ENCODE measurements at regions not wholly inside any gene's neighbourhood (a gene's known extent, or its start where the extent isn't known, plus 50 kb on each side); places are given as distances from the start of the nearest gene placed in this dataset.

DNA sequence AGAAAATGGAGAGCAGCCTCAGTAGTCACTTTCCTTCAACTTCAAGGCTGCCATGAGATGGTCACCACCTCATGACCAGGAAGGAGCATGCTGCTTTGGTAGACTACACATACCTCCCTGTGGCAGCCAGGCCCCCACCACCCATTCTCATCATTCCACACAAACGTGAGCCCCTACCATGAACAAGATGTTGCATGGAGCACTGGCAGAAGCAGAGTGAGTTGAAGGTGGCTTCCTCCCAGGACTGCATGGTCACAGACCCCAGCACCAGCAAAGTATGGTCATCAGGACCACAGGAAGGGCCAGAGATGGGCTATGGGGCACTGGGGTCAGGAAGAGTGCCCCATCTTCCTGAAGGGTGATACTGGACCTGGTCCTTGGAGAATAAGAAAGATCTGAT lies 65.5 kb upstream of the FOXE1 start:
- Histone ChIP-seq H3K4ac (ENCODE audit: low read depth, low read length) (no peak overlapping the region), H3K14ac (ENCODE audit: insufficient read depth, low read length) (no peak overlapping the region), H3K79me2 (ENCODE audit: insufficient read depth, low read length) (0 out of 2 replicates have a peak, but pooled peaks cover 2% of the 10 kb centered on the region), H3K79me1 (ENCODE audit: insufficient read depth, low read depth, low read length, poor library complexity, severe bottlenecking) (no peaks in the 10 kb centered on the region), H3K9me3 (ENCODE audit: control insufficient read depth, low read depth, low read length) (no peaks in the 10 kb centered on the region), H3K4me1 (ENCODE audit: insufficient read depth, low read length) (no peaks in the 10 kb centered on the region), H2BK12ac (ENCODE audit: insufficient read length, low read depth, low read length) (no peak overlapping the region), H4K20me1 (ENCODE audit: control insufficient read depth, insufficient read depth, insufficient read length) (no peaks in the 10 kb centered on the region), H3K23me2 (ENCODE audit: insufficient read length, low read depth, low read length, poor library complexity, severe bottlenecking) (no peaks in the 10 kb centered on the region), H2BK5ac (ENCODE audit: insufficient read length, low read length) (no peak overlapping the region), H3T11ph (ENCODE audit: low read length) (no peak overlapping the region), H4K91ac (ENCODE audit: insufficient read length, low read depth, low read length) (no peak overlapping the region), H2BK20ac (ENCODE audit: low read depth, low read length, poor library complexity, severe bottlenecking) (no peak overlapping the region), H3K4me2 (ENCODE audit: insufficient read depth, insufficient read length, low read length) (no peak overlapping the region), H3K23ac (ENCODE audit: insufficient read length, low read depth, low read length) (no peak overlapping the region), H2BK120ac (ENCODE audit: low read depth, low read length, poor library complexity, severe bottlenecking) (no peak overlapping the region), H2AFZ (ENCODE audit: low read length) (no peak overlapping the region), H3K27ac (ENCODE audit: insufficient read length, low read depth, low read length) (no peak overlapping the region), H4K5ac (ENCODE audit: insufficient read length, low read depth, low read length) (no peak overlapping the region), H2AK5ac (ENCODE audit: insufficient read length, low read length) (no peak overlapping the region), H4K8ac (replicated peaks; ENCODE audit: insufficient read length, low read depth, low read length) (no peak overlapping the region), H3K56ac (ENCODE audit: insufficient read length, low read depth, low read length) (no peak overlapping the region), H2BK15ac (ENCODE audit: low read depth, low read length) (no peak overlapping the region), H3K9ac (ENCODE audit: extremely low read depth, insufficient read length, low read length) (no peak overlapping the region), H3K27me3 (ENCODE audit: insufficient read depth, low read length) (no peaks in the 10 kb centered on the region), H3K18ac (ENCODE audit: insufficient read length, low read depth, low read length) (no peak overlapping the region)
- no peak overlapping the region for H3K27ac Mint-ChIP-seq
- H3K9me3 Mint-ChIP-seq, result no peaks in the 10 kb centered on the region
- peaks cover 0 to 5% of the 10 kb centered on the region in 2 experiments; a peak in 1 of 4 replicates for H3K4me1 Mint-ChIP-seq
- WGBS (ENCODE audit: extremely low coverage, insufficient read length, low lambda C conversion rate), result no CpG with 5 or more reads among the region's 1 CpG
- DNase-seq, result no peak
- no peaks in the 10 kb centered on the region; a peak in 1 of 7 replicates for H3K36me3 Mint-ChIP-seq (ENCODE audit: insufficient read depth in 1 of 3, low read depth in 3 of 3)
- TF ChIP-seq, protein P1, sequence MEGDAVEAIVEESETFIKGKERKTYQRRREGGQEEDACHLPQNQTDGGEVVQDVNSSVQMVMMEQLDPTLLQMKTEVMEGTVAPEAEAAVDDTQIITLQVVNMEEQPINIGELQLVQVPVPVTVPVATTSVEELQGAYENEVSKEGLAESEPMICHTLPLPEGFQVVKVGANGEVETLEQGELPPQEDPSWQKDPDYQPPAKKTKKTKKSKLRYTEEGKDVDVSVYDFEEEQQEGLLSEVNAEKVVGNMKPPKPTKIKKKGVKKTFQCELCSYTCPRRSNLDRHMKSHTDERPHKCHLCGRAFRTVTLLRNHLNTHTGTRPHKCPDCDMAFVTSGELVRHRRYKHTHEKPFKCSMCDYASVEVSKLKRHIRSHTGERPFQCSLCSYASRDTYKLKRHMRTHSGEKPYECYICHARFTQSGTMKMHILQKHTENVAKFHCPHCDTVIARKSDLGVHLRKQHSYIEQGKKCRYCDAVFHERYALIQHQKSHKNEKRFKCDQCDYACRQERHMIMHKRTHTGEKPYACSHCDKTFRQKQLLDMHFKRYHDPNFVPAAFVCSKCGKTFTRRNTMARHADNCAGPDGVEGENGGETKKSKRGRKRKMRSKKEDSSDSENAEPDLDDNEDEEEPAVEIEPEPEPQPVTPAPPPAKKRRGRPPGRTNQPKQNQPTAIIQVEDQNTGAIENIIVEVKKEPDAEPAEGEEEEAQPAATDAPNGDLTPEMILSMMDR (conservative IDR thresholded peaks at IDR 0.05), result no peak
- no peak overlapping the region for H3K4me3 Mint-ChIP-seq
- peaks cover 16% of the 10 kb centered on the region for H3K27me3 Mint-ChIP-seq (ENCODE audit: low read depth)
